Renal cortical epithelial cell (primary cell): ENCODE measurements at regions not wholly inside any gene's neighbourhood (a gene's known extent, or its start where the extent isn't known, plus 50 kb on each side); places are given as distances from the start of the nearest gene placed in this dataset.

Source experiments
- DNase-seq: peaks from one replicate; pipeline ENCODE4 v3.0.0-alpha.2; 2011; ENCODE audit warnings: low read depth

DNA sequence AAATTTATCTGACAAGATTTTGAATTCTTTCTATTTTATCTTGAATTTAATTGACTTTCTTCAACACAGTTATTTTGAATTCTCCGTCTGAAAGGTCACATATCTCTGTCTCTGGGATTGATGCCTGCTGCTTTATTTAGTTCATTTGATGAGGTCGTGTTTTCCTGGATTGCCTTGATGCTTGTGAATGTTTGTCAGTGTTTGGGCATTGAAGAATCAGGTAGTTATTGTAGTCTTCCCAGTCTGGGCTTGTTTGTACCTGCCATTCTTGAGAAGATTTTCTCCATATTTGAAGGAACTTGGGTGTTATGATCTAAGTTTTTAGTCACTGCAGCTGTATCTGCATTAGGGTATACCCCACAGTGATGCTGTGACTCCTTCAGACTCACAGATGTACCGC, 315.8 kb upstream of the DDHD1 start:
- no peak for DNase-seq

- no peak for DNase-seq
Observed at GRCh38 chr14:53464376-53464775, 311.3 kb upstream of the DDHD1 start.

DNA sequence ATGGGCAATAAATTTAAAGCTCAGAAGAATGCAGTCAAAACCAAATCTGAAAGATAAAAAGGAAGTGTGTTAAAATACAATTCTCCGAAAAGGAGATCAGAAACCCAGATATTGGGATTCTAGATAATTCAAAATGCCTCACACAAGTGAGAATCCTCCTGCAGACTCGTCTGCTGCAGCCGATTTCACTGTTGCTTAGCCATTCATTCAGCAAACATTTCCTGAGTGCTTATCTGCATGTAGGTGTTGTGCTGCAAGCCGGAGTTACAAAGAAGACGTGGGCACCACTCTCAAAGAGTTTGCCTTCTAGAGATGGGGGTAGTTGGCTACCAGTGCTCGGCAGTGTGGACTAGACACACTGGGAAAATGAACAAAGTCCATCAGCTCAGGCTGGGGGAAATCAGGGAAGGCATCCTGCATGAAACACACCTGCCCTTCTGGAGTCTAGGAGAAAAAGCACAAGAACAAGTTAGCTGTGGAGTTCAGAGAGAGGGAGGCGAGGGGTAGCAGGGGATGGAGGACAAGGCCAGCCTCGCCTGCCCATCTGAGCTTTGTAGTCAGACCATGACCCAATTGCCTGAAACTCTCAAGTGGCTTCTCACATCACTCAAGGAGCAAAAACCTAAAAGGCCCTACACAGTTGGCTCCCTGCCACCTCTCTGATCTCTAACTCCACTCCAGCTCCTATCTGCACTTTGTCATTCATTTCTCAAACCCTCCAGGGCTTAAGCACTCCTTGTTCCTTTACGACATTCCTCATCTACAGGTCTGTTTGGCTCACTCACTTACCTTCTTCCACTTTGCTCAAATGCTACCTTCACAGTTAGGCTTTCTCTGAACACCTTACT, 310.0 kb upstream of the DDHD1 start:
- peak; percentile 13 for DNase-seq

GRCh38 chr14:53461858-53462257, 308.7 kb upstream of the DDHD1 start:
- no peak for DNase-seq

GRCh38 chr14:53460544-53460943, 307.4 kb upstream of the DDHD1 start:
- DNase-seq, result no peak

GRCh38 chr14:53458368-53458814, 305.3 kb upstream of the DDHD1 start:
- DNase-seq, result peak; percentile 80

GRCh38 chr14:53456931-53457330, 303.8 kb upstream of the DDHD1 start:
- no peak for DNase-seq

- no peak for DNase-seq
Observed at GRCh38 chr14:53452005-53452673, 299.0 kb upstream of the DDHD1 start.

DNA sequence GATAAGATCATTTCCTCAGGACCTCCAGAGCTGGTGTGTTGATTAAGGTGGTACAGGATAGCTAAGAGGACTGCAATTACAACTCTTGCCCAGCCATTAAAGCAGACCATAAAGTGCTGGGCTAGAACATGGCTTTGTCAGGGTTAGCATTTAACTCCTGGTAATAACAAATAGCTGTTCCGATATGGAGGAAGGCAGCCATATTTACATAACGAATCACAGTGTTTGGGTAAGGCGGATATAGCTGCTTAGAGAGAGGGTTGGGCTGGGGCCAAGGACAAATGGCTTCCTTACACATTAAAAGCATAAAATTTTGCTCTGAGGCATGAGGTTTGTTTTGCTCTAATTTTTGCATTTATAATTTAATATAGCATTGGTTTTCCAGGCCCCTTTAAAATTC, 297.7 kb upstream of the DDHD1 start:
- peak; percentile 56 for DNase-seq

DNA sequence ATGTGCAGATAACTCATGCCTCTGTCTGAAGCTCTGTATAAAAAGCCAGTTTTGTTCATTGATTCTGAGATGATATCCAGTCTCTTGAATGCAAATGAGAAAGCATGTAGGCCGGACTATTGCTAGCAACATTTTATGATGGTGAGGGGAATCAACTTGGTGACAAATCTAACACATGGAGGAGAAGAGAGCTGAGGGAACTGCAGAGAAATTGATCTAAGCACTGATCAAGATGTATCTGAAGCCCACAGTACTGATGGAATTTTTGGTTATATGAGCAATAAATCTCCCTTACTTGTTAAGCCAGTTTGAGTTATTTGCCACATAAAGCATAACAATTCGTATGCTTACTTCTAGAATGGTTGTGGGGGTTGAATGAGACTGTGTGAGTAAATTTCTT, 295.6 kb upstream of the DDHD1 start:
- no peak for DNase-seq

- no peak for DNase-seq
Observed at GRCh38 chr14:53444677-53445312, 291.7 kb upstream of the DDHD1 start.

DNA sequence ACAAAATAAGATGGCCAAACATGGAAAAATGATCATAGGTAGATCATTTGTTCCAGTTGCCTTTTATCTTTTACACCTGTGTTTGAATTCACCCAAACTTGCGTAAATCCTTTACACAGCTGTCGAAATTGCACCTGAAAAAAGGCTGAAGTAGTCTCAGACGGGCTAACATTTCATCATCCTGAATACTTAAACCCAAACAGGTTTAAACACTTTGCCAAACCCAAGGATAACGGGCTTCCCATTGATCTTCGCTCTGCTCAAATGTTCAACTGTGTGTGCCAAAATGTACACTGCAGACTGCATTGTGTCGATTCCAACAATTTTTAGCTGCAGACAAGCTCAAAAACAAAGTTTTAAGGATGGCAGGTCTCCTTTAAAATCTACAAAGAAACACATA, 288.7 kb upstream of the DDHD1 start:
- no peak for DNase-seq

DNA sequence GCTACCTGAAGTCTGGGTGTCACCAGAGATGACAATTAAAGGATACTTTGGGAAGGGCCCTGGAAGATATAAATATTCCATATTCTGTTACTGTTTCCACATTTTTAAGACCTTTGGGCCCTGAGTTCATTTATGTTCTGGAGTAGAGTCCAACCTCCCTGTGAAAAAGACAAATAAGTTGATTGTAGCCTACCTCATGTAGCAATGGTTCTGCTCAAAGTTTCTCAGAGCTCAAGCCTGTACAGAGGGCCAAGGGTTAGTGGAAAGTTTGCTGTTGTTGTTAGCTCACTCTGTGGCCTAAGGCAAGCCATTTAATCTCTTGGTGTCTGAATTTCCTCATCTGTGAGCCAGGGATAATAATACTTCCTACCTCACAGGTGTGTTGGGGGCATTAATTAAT, 284.7 kb upstream of the DDHD1 start:
- peak; percentile 11 for DNase-seq

DNA sequence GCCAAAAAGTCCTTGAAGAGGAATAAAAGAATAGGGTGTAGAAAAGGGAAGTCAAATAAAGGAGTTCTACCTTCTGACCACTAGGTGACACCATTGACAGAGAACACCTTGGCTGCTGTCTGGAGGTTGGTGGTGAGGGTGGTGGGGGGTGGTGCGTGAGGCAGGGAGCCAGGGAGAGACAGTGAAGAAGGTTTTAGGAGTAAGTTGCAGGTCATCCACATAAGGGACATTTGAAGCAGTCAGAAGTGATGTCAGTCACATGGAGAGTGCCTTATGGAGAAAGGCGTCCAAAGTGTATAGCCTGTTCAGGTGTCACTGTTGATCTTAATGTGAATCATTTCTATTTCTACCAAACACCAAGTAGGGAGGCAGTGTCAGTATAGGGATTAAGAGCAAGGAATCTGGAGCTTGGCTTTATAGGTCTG, 279.3 kb upstream of the DDHD1 start:
- peak; percentile 51 for DNase-seq

GRCh38 chr14:53430870-53431269, 277.7 kb upstream of the DDHD1 start:
- no peak for DNase-seq

DNA sequence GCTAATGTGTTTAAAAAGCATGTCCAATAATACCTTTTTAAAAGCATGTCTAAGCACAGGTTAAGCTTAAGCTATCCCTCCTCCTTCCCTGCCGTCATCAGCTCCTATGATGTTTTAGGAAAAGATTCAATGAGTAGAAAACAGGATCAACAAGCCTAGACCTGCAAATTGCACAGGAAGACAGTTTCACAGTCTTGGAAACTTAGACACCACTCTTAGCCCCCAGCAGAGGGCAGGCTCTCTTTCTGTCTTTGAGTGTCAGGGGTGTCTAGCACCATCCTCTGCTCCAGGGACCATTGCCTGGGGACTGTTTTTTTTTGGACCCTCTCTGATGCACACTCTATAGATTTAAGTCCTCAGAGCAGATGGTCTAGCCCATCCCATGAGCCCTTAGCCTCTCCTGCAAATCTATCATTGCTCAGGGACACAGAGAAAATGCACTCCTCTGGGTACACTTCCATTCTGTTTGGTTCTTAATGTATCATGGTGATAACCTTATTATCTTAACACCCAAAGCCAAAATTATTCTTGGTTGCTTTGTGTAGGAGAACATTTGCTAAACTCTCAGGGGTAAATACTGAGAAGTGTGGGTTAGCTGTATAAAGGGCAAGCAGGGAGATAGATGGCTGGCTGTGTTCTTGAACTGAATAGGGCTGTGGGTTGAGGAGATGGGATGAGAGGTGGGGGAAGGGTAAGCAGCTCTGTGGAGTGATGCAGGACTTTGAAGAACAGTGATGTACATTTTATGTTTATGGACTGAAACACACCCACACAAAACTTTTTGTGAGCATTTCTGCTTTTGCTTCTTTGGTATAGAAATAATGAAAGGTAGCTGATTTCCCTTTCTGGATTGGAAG, 259.9 kb upstream of the DDHD1 start:
- DNase-seq, result no peak

GRCh38 chr14:53411125-53411524, 258.0 kb upstream of the DDHD1 start:
- no peak for DNase-seq

DNA sequence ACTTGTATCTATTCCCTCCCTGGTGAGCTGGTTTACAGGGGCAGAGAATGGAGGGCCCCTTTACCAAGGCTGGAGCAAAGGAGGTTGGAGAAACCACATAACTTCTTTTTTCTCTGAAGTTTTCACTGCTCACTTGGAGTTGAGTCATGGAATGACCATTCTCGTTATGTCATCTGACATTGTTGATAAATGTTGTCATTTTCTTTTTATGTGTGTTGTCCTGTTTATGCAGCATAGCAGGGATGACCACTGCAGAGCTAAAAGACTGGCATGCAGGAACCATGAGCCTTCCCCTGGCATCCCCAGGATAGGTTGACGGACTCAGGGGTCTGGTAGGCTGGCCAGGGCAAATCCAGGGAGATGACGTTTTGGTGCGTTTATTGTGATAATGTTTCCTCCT, 256.8 kb upstream of the DDHD1 start:
- DNase-seq, result peak; percentile 28

DNA sequence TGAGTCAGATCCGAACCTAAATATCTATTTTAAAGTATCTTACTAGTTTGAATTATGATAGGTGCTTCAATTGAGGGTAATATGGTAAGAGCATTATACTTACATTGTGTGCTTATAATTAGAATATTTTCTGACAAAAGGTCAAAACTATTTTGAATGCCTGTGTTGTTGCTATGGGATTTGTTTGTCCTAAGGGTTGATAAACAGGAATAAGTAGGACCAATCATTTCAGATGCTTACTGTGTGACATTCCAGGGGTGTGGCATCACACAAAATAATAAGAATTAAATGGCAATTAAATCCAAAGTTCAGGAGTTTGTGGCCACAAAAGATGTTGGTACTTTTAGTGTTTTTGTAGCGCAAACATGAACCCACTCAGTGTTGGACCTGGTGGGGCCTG, 256.2 kb upstream of the DDHD1 start:
- DNase-seq, result peak; percentile 35

DNA sequence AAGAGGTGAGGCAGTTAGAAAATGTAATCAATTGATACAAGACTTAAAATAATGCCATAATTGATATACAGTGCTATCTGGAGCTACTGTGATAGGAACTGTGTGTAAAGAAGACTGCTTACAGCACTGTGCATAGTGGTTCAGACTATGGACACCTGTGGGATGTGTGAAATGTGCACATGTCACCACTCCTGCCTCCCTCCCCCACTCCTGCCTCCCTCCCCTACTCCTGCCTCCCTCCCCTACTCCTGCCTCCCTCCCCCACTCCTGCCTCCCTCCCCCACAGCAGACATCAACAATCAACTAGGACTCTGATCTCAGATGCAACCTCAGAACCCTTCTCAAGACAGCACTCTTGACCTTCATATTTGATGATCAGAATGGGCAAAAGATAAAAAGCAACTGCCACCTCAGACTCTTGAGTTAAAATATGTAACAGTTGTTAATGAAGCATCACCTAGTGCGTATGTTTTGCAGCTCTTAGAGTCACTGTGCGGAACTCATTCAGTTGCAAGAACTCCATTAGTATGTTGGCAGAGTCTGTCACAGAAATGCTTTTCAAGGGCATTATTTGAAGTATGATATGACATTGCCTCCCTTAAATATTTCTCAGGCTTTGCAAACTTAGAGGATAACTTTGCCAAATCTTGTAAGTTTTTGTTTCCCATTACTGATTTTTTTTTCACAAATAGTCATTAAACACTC, 255.2 kb upstream of the DDHD1 start:
- no peak for DNase-seq

DNA sequence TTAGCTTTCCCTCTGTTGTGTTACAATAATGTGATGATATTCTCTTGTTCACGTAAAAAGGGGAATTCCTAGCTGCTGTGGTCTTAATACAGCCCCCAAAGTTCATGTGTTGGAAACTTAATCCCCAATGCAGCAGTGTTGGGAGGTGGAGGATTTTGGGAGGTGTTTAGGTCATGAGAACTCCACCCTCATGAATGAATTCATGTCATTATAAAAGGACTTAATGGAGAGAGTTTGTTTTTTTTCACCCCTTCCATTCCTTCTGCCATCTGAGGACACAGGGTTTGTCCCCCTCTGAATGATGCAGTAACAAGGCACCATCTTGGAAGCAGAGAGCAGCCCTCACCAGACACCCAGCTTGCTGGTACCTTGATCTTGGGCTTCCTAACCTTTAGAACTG, 253.4 kb upstream of the DDHD1 start:
- no peak for DNase-seq
